ENCODE measurements at regions not wholly inside any gene's neighbourhood (a gene's known extent, or its start where the extent isn't known, plus 50 kb on each side); places are given as distances from the start of the nearest gene placed in this dataset.

- CTCF ChIA-PET: no interaction called here
- TF ChIP-seq EZH2phosphoT487 (IDR thresholded peaks at IDR 0.05; ENCODE audit: borderline replicate concordance, low read length) (no peak), EZH2 (IDR thresholded peaks at IDR 0.05; ENCODE audit: low read length, unreplicated experiment) (no peak), CTCF (conservative IDR thresholded peaks at IDR 0.05; ENCODE audit: low read depth, low read length) (no peak)
- no peaks in the 10 kb centered on the region for H3F3A ChIP-seq (ENCODE audit: low read length, unreplicated experiment)
- H3K36me3 ChIP-seq (ENCODE audit: low read depth, low read length): no peaks in the 10 kb centered on the region
- H3K4me2 ChIP-seq (ENCODE audit: low read length): no peak overlapping the region
- H3K9me3 ChIP-seq (ENCODE audit: low read length): no peaks in the 10 kb centered on the region
- H3K4me1 ChIP-seq (ENCODE audit: insufficient read depth, low read length): no peaks in the 10 kb centered on the region
- H4K20me1 ChIP-seq (ENCODE audit: low read length): no peaks in the 10 kb centered on the region
- H3K27me3 ChIP-seq (ENCODE audit: low read length): no peaks in the 10 kb centered on the region
- DNase-seq (no peak), ATAC-seq (no peak)
- no peak overlapping the region for H3K27ac ChIP-seq (ENCODE audit: low read length)
- no peaks in the 10 kb centered on the region for H3K9me2 ChIP-seq (replicated peaks; ENCODE audit: low read length)
- no peak overlapping the region for H3K4me3 ChIP-seq (ENCODE audit: low read length)
- POLR2A ChIA-PET (ENCODE audit: unreplicated experiment): no interaction called here
- no peaks in the 10 kb centered on the region for H3K79me2 ChIP-seq (ENCODE audit: low read length)
- no peak overlapping the region for H3K9ac ChIP-seq (ENCODE audit: low read length)
- intact Hi-C loops (cut with micrococcal nuclease): no loop called here
- no peak overlapping the region for H2AFZ ChIP-seq (ENCODE audit: low read length)
- no TSS peak for BruUV-seq (replicated peaks)
These were observed 657.9 kb downstream of the EPM2A start for GRCh38 chr6:145077382-145077781.

- ChIA-PET POLR2A (ENCODE audit: unreplicated experiment) (no interaction called here), CTCF (no interaction called here)
- Histone ChIP-seq H3K36me3 (ENCODE audit: low read depth, low read length) (no peaks in the 10 kb centered on the region), H4K20me1 (ENCODE audit: low read length) (no peaks in the 10 kb centered on the region), H3K4me1 (ENCODE audit: insufficient read depth, low read length) (no peaks in the 10 kb centered on the region), H2AFZ (ENCODE audit: low read length) (no peak overlapping the region), H3K4me2 (ENCODE audit: low read length) (no peak overlapping the region), H3K9me3 (ENCODE audit: low read length) (no peaks in the 10 kb centered on the region), H3K79me2 (ENCODE audit: low read length) (no peaks in the 10 kb centered on the region), H3K9ac (ENCODE audit: low read length) (no peak overlapping the region), H3K27ac (ENCODE audit: low read length) (no peak overlapping the region), H3K4me3 (ENCODE audit: low read length) (no peak overlapping the region), H3F3A (ENCODE audit: low read length, unreplicated experiment) (no peaks in the 10 kb centered on the region), H3K9me2 (replicated peaks; ENCODE audit: low read length) (no peaks in the 10 kb centered on the region), H3K27me3 (ENCODE audit: low read length) (no peaks in the 10 kb centered on the region)
- ATAC-seq (no peak), DNase-seq (no peak)
- TF ChIP-seq EZH2phosphoT487 (IDR thresholded peaks at IDR 0.05; ENCODE audit: borderline replicate concordance, low read length) (no peak), EZH2 (IDR thresholded peaks at IDR 0.05; ENCODE audit: low read length, unreplicated experiment) (no peak), CTCF (conservative IDR thresholded peaks at IDR 0.05; ENCODE audit: low read depth, low read length) (no peak)
- BruUV-seq (replicated peaks): no TSS peak
- intact Hi-C loops (cut with micrococcal nuclease): no loop called here
These were observed 654.7 kb downstream of the EPM2A start for GRCh38 chr6:145080651-145081050.

GRCh38 chr6:145081677-145082076 is 653.6 kb downstream of the EPM2A start:
- intact Hi-C loops (cut with micrococcal nuclease): no loop called here
- Histone ChIP-seq H2AFZ (ENCODE audit: low read length) (no peak overlapping the region), H3F3A (ENCODE audit: low read length, unreplicated experiment) (no peaks in the 10 kb centered on the region), H3K9ac (ENCODE audit: low read length) (no peak overlapping the region), H3K9me2 (replicated peaks; ENCODE audit: low read length) (no peaks in the 10 kb centered on the region), H3K9me3 (ENCODE audit: low read length) (no peaks in the 10 kb centered on the region), H3K4me3 (ENCODE audit: low read length) (no peak overlapping the region), H3K27me3 (ENCODE audit: low read length) (no peaks in the 10 kb centered on the region), H3K4me2 (ENCODE audit: low read length) (no peak overlapping the region), H4K20me1 (ENCODE audit: low read length) (no peaks in the 10 kb centered on the region), H3K4me1 (ENCODE audit: insufficient read depth, low read length) (no peaks in the 10 kb centered on the region), H3K36me3 (ENCODE audit: low read depth, low read length) (no peaks in the 10 kb centered on the region), H3K79me2 (ENCODE audit: low read length) (no peaks in the 10 kb centered on the region), H3K27ac (ENCODE audit: low read length) (no peak overlapping the region)
- ATAC-seq (no peak), DNase-seq (no peak)
- ChIA-PET CTCF (no interaction called here), POLR2A (ENCODE audit: unreplicated experiment) (no interaction called here)
- no peak for TF ChIP-seq EZH2phosphoT487 (IDR thresholded peaks at IDR 0.05; ENCODE audit: borderline replicate concordance, low read length)
- TF ChIP-seq CTCF (conservative IDR thresholded peaks at IDR 0.05; ENCODE audit: low read depth, low read length): no peak
- no peak for TF ChIP-seq EZH2 (IDR thresholded peaks at IDR 0.05; ENCODE audit: low read length, unreplicated experiment)
- BruUV-seq (replicated peaks): no TSS peak

Data from PC-3 (cell line).